OCI-M1 (cell line): ENCODE measurements at regions not wholly inside any gene's neighbourhood (a gene's known extent, or its start where the extent isn't known, plus 50 kb on each side); places are given as distances from the start of the nearest gene placed in this dataset.

ENCODE experiments used
- DNase-seq: peaks from one replicate; lab custom pipeline; 2025; lab: John Stamatoyannopoulos, UW

GRCh38 chr4:185071236-185071811, 53.0 kb downstream of the HELT start:
- DNase-seq: no peak

DNA sequence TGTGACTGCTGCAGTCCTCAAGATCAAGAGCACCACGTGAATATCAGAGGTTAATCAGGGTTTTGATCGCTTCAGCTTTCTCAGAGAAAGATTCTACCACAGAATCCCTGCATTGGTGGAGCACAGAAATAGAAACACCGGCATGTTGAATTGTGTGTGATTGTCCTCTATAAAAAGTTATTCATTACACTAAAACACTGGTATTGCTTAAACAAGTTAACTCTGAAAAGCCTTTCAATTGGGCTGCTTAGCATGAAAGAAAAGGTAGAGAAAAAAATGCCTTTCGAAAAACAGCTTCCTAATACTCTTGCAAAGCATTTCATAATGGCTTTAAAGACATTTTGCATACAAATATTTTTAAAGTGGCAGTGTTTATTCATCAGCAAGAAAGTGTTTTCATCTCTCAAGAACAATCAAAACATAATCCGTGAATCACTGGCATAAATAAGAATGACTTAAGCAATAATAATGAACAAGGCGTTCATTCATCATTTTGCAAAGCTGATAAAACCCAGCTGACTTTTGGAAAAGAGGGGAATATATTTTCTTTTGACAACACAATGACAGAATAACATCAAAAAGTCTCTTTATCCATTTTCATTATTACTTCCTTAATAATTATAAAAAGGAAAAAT, 61.1 kb downstream of the HELT start:
- DNase-seq: no peak

DNA sequence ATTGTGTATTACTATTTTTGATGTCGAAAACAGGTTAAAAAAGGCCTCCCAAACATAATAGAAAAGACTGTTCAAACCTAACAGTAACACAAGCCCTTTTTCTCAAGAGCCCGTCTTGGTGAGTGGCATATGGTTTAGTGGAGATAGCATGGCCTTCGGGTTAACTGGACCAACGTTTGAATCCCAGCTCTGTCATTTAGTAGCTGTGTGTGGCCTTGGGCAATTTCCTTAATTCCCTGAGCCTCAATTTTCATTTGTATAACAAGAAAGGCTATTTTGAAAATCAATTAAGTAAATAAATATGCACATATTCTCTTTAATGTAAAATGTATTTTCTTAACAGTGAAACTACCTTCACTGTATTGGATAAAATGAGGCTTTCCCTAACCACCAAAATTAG, 62.3 kb downstream of the HELT start:
- no peak for DNase-seq

DNA sequence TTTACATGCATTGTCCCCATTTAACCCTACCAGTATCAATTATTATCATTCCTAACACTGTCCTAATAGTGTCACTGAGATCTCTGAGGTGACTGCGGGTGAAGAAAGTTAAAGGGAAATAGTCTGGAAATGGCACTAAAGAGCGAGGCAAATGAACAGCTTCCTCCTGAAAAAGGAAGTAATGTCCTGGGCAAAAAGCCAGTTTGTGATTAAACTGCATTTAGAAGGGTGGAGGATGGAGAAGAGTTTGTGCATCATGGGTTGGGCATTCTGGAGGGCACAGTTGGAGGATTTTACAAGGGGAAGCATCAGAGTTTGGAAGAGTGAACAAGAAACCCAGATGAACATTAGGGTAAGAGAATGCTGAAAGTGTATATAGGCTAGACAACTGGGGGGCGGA, 60.5 kb upstream of the SLC25A4 start:
- peak; percentile 68 for DNase-seq

- no peak for DNase-seq
Measured at GRCh38 chr4:185086053-185086452, 57.0 kb upstream of the SLC25A4 start.

DNA sequence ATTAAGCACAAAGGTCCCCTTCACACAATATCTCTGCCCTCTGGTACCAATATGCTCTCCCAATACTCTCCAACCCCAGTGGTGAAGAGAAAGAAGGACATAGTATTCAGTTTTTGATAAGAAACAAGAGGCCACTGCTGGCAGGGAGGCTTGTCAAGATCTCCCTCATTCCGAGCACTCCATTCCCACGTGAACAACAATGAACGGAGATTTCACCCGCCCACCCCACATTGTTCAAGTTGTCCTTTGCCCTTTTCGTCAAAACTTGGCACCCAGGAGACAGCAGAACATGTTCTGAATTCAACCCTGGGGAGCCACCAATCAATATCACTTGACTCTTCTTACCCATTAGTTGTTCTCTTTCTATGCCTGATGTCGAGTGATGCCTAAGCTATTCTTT, 54.2 kb upstream of the SLC25A4 start:
- DNase-seq: no peak

GRCh38 chr4:185090592-185090991, 52.5 kb upstream of the SLC25A4 start:
- no peak for DNase-seq

DNA sequence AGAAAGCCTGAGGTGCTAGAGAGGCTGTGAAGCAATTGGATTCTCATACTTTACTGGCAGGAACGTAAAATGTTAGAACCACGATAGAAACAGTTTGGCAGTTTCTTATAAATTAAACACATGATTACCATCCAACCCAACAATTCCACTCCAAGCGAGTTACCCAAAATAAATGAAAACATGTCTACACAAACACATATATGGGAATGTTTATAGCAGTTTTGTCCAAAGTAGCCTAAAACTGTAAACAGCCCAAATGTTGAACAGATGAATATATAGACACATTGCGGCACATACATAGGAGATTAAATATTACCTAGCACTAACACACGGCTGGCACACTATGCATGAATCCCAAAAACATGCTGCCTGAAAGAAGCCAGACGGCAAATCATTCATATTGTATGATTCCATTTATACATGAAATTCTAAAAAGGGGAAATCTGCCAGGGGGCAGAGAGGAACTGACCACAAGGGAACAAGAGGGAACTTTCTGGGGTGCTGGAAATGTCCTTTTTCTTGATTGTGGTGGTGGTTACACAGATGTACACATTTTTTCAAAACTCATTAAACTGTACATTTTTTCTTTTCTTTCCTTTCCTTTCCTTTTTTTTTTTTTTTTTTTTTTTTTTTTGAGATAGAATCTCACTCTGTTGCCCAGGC, 50.4 kb upstream of the SLC25A4 start:
- no peak for DNase-seq
